Testis (tissue), 2 donors: ENCODE measurements at regions not wholly inside any gene's neighbourhood (a gene's known extent, or its start where the extent isn't known, plus 50 kb on each side); places are given as distances from the start of the nearest gene placed in this dataset.

Experiments used
- CTCF ChIP-seq, 3 experiments: fragments of 450-650 bp in 2 of 3; fragments of 200-600 bp in 1 of 3; sonication (generic) in 1 of 3; IDR thresholded peaks; one replicate each; pipeline ENCODE4 v1.5.1; 2016 to 2019; ENCODE audit warnings: antibody characterized with exemption in 3 of 3, mild to moderate bottlenecking in 2 of 3, moderate library complexity in 1 of 3
- POLR2A ChIP-seq: fragments of 450-650 bp; IDR thresholded peaks from one replicate; pipeline ENCODE4 v1.6.1; 2017; ENCODE audit warnings: antibody characterized with exemption, mild to moderate bottlenecking, moderate library complexity

GRCh38 chr20:6654513-6655252, 112.8 kb upstream of the BMP2 start:
- TF ChIP-seq CTCF (IDR thresholded peaks at IDR 0.05) (no peak), POLR2A (no peak)
